ENCODE measurements at regions not wholly inside any gene's neighbourhood (a gene's known extent, or its start where the extent isn't known, plus 50 kb on each side); places are given as distances from the start of the nearest gene placed in this dataset.

DNA sequence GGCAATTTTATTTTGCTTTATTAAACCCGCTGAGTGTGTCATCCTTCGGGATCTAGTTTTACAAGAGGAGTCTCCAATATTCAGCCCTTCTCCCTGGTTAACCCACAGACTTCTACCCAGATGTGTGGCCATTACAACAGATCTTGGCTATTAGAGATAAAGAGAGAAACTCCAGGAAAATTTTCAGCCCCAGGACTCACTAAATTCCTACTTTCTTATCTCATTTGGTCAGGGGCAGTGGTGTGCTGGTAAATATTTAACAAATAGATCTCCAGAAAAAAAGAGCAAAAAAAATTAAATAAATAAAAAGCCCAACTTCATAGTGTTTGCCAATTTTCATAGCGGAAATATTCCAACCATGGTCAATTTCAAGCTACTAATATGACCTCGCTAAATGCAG lies 168.4 kb downstream of the RND3 start:
- no peak for DNase-seq (ENCODE audit: low spot score)

DNA sequence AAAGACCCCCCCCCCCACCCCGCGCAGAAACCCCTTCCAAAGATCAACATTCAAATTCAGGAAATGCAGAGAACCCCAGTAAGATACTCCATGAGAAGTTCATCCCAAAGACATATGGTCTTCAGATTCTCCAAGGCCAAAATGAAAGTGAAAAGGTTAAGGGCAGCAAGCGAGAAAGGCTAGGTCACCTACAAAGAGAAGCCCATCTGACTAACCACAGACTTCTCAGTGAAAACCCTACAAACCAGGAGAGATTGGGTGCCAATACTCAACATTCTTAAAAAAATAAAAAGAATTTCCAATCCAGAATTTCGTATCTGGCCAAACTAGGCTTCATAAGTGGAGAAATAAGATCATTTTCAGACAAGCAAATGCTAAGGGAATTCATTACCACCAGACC lies 175.2 kb downstream of the RND3 start:
- no peak for DNase-seq (ENCODE audit: low spot score)

DNA sequence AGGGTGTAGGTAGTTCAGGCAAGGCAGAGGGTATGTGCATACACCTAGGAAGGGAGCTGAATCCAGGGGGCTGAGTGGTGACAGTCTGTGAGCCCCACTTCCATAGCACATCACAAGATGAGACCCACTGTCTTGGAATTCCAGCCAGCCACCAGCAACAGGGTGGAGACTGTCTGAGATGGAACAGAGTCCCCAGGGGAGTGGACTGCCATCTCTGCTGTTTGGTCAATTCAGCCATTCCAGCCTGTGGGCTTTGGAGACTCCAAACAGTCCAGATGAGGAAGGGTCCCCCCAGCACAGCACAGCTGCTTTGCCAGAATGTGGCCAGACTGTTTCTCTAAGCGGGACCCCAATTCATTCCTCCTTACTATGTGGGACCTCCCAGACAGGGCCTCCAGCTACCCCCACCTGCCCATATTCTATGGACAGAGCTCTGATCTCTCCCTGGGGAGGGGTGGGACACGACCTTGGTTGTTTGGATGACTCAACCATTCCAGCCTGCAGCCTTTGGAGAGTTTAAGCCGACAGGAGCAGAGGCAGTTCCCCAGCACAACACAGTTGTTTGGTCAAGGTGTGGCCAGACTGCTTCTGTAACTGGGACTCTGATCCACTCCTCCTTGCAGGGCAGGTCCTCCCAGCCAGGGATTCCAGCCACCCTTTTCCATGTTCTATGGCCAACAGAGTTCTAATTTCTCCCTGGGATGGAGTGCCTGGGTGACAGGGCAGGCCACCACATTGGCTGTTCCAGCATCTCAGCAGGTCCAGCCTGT lies 178.0 kb downstream of the RND3 start:
- DNase-seq (ENCODE audit: low spot score): no peak

DNA sequence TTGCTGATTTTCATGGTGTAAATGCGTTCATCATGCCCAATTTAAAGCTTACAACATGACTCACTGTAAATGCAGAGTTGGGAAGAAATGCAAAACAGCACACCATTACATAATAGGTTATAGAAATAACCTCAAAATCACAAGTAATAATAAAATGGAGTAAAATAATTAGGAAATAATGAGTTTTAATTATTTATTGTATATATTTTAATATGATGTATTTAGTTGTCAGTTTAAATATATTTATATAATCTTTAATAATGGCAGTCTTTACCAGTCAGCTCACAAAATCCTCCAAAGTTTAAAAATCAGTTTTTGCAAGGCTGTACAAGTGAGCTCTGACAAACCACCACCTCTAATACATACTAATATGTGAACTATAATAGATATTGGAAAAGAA lies 180.2 kb downstream of the RND3 start:
- no peak for DNase-seq (ENCODE audit: low spot score)

DNA sequence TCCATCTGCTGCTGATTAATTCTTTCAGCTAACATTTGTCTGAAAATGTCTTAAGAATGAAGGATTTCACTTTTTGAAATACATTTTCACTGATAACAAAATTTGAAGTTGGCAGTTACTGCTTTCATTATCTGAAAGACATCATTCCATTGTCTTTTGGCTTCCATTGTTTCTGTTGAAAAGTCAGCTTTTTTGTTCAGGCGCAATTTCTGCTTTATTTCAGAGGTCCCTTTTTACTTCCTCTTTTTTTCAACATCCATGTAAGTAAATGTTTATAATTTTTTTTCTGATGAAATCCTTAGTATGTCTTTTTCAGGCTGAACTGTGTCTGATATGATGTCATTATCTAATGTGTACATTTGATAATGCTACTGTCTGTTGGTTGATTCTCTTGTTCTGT lies 184.2 kb downstream of the RND3 start:
- DNase-seq (ENCODE audit: low spot score): no peak

DNA sequence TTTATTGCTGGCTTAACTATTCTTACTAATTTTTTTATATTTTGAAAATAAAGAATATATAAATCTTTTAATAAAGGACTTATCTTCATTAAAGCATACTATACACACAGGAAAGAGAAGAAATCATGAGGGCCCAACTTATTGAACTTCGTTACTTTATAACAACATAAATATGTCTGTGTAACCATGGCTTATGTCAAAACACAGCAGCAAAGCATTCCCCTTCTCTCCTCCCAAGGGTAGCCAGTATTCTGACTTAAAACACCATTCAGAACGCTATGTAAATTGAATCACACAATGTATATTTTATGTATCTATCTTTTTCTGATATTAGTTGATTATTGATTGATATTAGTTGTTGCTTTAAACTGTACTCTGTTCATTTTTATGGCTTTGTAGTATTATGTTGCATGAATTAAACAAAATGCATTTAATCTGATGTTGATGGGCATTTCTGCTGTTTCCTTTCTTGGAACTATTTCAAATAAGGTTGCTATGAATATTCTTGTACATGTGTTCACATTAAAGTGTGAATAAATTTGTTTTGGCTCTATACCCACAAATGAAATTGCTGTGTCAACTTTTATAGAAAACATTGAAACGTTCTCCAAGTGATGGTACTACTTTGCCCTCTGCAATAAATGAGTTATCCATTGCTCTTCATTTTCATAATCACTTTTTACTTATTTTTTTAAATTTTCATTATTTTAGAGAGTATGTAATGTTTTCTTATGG lies 188.7 kb downstream of the RND3 start:
- DNase-seq (ENCODE audit: low spot score): no peak

DNA sequence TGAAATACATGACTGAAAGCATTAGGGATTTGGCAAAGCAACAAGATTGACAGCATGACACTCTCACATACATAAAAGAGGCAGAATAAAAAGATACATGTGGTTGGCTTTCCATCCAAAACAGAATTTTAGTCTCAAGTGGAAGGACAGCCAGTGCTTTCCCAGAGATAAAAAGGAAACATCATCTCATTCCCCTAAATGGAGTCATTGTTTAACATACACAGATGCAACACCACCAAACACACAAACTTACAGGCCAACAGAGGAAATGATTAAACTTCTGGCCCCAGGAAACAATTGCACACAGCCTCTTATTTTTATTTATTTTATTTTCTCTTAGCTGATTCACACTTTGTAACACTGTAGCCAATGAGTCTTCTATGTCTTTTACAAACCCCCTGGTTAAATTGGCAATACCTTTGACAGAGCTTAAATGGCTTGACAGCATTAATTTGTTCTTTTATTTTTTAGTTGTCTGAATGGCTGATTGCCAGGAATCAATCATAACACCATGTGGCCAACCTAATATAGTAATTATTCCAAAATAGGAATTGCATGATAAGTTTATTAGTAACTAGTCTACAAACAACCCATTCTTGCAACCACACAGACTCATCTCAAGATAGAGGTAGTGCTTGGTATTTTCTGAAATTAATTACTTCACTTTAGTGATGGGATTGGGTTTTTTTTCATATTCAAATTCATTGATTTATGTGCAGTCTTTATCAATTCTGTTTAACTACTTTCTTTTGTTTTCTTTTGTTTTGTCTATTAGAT lies 190.5 kb downstream of the RND3 start:
- peak; percentile 57 for DNase-seq (ENCODE audit: low spot score)

DNA sequence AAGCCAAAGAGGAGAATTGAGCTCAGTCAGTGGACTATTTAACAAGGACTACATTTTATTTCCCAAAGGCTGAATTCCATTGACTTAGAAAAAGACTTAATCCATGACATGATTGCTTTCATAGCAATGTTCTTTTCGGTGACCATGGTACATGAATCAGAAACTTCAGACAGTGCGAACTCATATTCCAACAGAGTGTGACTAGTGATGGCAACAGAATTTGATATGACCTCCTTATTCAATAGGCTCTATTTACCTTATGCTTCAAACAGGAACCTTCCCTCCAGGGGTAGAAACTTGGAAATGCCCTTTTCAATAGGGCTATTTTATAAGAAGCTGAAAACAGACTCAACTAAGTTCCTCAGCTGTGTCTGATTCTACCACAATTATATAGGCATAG lies 191.9 kb downstream of the RND3 start:
- DNase-seq (ENCODE audit: low spot score): no peak

DNA sequence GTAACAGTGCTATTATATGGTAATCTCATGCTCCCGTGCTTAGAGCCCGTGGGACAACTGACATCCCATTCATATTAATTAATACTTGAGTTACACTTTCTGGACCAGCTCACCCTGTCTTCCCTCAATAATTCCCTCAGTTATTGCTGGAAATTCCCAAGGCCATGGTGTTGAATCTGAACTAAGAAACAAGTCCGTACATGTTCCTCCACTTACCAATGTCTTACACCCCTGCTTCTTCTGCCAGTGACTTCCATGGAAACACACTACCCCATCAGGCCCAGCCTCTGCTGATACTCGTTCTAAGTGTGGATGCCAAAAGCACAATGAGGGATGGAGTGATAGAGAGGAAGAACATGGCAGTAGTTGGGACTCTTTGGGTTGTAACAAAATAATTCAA lies 193.7 kb downstream of the RND3 start:
- no peak for DNase-seq (ENCODE audit: low spot score)

DNA sequence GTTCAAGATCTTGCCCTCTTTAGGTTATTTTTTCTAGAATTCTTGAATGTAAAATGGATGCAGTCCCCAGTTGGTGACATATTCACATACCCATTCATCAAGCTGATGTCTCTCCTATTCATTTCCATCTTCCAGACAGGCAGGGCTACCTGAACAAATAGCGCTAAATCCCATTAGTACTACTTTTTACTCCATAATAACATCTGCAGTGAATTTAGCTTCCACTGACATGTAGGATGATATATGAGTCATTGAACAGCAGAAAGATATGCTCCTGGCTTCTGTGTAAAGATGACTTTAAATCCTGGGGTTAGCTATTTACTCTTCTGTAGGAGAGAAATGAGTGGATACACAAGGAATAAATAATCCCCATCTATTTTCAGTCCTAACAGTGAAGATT lies 194.7 kb downstream of the RND3 start:
- no peak for DNase-seq (ENCODE audit: low spot score)

DNA sequence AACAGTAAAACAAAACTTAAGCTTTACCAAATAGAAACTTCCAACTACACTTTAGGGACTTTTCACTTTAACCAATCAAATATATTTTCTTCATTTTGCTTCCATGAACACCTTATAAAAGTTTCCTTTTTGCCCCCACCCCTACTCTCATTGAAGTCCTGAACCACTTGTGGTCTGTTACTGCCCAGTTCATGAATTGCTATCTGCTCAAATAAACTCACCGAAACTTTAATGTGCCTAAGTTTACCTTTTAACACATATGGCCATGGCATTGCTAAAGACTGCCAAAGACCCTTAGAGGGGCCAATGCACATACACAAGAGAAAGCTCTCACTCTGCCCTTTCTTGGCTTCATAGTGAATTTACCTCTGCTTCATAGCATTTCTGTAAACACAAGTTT lies 195.3 kb downstream of the RND3 start:
- DNase-seq (ENCODE audit: low spot score): no peak

DNA sequence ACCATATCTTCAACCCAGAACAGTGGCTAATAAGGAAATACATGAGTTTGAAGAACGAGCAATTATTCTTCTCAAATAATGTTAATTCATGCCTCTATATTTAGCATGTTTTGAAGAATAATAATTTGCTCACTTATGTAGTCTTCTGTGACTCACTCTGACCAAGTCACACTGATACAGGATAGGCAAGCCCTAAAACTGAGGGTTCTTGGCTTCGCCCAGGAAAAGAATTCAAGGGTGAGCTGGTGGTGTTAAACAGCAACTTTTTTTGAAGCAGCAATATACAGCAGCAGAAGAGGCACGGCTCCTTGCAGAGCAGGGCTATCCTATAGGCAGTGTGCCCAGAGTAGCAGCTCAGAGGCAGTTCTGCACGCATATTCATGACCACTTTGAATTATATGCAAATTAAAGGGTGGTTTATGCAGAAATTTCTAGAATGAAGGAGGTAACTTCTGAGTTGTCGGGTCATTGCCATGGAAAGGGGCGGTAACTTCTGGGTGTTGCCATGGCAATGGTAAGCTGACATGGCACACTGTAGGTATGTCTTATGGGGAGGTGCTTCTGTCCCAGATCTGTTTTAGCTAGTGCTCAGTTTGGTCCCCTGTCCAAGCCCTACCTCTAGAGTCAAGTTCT lies 200.6 kb downstream of the RND3 start:
- DNase-seq (ENCODE audit: low spot score): no peak

DNA sequence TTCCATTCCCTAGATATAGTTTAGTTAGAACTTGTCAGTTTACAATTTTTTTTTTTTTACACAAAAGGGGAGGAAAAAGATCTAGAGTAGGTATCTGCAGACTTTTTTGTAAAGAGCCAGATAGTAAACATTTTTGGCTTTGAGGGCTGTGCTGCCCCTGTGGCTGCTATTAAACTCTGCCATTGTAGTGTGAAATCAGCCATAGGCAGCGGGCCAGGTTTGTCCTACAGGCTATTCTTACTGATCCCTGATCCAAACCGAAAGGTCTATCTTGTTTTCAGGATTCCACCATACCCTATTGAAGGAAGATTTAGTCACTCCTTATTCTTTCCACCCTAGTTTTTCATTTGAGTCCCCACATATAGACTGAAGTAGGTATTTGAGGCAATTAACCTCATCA lies 203.4 kb downstream of the RND3 start:
- DNase-seq (ENCODE audit: low spot score): no peak

DNA sequence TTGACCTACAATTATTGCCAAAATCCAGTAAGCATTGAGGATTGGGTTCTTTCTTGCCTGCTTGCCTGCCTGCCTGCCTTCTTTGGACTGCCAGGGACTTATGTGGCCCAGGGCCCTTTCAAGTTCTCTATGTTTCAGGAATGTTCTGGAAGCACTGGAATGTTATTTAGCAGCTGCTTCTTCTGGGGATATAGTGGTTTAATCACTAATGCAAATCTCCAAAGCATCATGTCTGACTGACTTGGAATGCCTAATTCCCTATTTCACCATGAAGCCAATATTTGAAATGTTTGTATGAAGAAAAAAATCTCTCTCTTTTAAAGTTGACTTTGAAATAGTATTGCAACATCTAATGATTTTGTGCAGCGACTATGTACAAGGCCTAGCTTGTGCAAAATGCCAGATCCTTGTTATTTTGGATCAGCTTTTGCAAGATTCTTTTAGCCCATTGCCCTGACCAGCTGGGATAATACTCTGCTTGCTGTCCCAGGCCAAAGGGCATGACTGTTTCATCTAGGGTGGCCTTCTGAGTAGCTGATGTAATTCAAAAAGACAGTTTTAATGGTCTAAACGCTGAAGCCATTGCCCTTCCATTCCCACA lies 204.6 kb downstream of the RND3 start:
- no peak for DNase-seq (ENCODE audit: low spot score)

DNA sequence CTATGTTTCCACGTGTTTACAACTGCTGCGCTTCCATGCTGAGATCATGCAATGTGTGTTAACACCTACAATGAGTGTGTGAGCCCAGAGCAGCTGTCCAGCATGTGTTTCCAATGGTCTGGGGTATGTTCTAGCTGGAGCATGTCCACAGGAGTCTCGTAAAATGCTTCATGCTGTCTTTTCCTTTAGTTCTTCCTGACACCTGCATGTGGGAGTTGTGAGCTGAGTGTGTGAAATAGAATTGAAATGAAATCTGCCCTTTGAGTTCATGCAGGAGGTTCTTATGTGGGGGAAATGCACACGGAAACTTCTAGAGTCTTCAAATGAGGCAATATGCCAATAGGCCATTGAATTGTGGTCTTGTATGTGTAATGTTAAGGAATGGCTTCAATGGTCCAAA lies 205.1 kb downstream of the RND3 start:
- no peak for DNase-seq (ENCODE audit: low spot score)

DNA sequence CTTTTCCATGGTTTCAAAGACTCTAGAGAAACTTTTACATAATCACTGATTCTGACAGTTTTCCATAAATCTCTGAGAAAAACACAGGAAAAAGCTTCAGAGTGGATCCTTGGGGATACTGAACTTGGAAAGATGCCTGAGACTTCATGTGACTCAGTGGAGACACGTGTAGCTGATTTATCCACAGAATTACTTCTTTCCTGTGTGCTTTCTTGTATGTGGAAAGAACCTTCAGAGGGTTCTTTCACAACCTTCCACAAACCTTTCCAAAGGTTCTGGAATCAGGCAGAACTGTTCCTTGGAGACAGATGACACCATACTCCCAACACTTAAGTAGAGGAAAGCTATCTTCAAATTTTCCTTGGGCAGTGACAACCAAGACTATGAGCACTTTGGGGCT lies 207.2 kb downstream of the RND3 start:
- peak; percentile 11 for DNase-seq (ENCODE audit: low spot score)

DNA sequence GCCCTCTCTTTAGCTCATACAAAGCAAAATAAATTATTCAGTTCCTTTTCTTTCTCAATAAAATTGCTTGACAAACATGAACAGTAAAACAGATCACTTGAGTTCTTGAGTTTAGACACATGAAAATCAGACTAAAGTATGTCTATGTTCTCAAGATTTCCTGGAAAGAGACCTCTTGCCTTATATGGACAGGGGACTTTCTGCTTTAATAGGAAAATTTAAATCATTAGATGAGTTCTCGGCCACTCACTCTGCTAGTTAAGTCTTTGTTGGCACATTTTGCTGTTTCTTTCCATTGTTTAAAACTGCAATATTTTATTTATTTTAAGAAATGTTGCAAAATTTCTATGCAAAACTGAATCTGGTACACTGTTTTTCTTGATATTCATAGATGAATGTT lies 207.8 kb downstream of the RND3 start:
- DNase-seq (ENCODE audit: low spot score): no peak

DNA sequence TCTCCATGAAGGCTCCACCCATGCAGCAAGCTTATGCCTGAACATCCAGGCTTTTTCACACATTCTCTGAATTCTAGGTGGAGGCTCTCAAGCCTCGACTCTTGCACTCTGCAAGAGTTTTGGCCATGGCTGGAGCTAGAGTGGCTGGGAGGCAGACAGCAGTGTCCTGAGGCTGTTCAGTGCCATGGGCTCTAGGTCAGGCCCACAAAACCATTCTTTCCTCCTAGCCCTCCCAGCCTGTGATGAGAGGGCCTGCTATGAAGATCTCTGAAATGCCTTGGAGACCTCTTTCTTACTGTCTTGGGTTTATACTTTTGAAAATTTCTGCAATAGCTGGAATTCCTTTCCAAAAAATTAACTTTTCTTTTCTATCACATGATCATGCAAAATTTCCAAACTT lies 210.7 kb downstream of the RND3 start:
- DNase-seq (ENCODE audit: low spot score): no peak

DNA sequence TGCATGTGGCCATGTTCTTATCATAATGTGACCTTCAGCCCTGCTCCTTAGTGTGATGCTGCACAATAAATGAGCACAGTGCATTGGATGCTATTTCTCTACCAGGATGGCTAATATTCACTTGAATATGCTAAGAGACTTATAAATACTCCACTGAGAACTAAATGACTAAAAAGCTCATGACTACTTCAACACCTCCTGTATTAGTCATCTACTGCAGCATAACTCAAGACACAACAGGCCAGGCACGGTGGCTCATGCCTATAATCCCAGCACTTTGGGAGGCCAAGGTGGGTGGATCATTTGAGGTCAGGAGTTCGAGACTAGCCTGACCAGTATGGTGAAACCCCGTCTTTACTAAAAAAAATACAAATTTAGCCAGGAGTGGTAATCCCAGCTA lies 213.4 kb downstream of the RND3 start:
- no peak for DNase-seq (ENCODE audit: low spot score)

DNA sequence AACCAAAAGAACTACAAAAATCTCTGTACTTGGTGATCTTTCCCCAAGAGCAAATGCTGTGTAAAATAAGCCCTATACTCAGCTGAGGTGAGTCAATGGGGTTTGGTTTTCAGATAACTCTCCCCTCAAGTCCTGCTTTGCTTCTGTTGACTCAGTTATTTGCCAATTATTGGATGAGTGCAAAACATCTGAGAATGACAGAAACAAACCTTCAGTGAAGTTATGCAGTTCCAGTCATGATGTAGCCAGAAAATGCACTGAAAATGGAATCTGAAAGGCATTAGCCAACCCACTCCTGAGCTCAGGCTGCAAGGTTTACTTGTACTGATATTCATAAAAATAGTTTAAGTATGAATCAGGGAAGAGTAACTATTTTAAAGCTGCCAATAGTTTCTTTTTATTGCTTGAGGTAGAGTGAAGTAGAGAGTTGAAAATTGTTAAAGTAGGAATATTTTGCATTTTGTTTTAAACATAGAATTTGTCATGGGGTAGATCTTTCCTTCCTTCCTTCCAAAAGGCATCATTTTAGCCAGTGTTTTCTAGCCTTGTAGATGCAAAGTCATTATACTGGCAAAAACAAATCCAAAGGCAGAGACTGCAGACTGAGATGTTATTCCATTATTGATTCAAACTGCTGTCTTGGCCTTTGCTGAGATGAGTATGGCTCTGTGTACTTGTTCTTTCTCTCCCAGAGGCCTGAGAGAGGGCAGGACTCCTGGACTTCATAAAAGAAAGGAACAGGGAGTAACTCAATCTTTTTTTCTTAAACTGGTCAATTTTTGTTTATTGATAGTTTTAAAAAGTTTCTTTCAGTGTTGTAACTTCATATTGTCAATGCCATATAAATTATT lies 215.3 kb downstream of the RND3 start:
- DNase-seq (ENCODE audit: low spot score): no peak
